ENCODE measurements at regions not wholly inside any gene's neighbourhood (a gene's known extent, or its start where the extent isn't known, plus 50 kb on each side); places are given as distances from the start of the nearest gene placed in this dataset.

DNA sequence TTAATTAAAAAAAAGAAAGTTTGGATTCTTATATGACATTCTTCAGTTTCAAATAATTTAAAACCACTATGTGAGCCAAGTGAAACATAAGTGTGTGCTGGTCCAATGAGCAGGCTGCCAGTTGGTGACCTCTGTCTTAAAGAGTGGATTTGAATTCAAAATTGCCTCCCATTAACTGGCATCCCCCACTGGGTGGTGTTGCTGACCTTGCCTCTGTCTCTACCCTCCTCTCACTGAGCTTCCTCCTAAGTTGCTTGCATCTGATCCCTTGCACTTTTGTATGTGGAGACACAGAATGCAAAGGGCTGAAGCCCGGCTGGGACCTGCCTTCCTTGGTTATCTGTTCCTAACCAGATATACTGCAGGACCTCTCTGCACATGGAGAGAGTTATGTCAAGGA is 160.6 kb downstream of the CYLD start:
- H3K27ac ChIP-seq, result no peak overlapping the region
- TF ChIP-seq, protein P1, sequence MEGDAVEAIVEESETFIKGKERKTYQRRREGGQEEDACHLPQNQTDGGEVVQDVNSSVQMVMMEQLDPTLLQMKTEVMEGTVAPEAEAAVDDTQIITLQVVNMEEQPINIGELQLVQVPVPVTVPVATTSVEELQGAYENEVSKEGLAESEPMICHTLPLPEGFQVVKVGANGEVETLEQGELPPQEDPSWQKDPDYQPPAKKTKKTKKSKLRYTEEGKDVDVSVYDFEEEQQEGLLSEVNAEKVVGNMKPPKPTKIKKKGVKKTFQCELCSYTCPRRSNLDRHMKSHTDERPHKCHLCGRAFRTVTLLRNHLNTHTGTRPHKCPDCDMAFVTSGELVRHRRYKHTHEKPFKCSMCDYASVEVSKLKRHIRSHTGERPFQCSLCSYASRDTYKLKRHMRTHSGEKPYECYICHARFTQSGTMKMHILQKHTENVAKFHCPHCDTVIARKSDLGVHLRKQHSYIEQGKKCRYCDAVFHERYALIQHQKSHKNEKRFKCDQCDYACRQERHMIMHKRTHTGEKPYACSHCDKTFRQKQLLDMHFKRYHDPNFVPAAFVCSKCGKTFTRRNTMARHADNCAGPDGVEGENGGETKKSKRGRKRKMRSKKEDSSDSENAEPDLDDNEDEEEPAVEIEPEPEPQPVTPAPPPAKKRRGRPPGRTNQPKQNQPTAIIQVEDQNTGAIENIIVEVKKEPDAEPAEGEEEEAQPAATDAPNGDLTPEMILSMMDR (IDR thresholded peaks at IDR 0.05), result no peak
- no peak for TF ChIP-seq ZFX (IDR thresholded peaks at IDR 0.05; ENCODE audit: borderline replicate concordance)

DNA sequence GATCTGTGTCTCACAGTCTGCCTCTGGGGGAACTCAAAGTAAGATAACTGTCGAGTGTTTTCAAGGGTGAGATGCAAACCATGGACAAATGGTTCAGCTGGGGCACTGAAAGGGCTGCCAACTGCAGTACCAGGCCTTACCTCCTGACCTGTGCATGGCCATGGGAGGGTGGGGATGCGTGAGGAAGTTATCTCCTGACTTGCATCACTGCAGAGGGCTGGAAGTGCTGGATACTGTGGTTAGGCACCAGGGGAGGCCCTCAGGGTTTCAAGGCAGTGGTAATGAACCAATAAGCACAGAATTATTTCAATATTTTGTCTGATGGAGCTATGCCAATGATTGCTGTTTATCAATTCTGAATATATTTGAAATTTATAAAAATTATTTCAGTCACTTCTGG is 159.2 kb downstream of the CYLD start:
- H3K27ac ChIP-seq, result no peak overlapping the region
- TF ChIP-seq ZFX (IDR thresholded peaks at IDR 0.05; ENCODE audit: borderline replicate concordance), result no peak
- TF ChIP-seq, protein P1 (IDR thresholded peaks at IDR 0.05), result no peak

DNA sequence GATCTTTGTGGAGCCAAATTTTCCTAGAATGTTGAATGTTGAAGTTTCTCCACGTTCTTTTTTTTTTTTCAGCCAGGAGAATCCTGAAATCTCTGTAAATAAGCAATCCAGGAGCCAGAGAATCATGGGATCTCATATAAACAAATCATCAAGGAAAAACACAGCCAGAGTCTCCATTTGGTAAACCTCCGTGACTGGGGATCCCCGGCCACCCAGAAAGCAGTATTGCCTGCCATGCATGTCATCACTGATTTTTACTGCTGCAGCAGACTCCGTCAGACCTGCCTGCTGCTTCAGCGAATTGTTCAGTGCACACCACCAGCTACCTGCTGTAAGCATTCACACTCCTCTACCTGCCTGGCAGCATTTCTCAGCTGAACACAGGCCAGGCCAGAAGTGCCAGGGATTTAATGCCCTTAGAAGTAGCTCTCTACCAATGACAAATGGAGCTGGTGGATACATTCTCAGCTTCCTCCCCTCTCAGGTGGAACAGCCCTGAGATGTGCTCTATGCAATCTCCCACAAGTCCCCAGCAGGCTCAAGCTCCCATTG is 158.6 kb downstream of the CYLD start:
- H3K27ac ChIP-seq, result no peak overlapping the region
- TF ChIP-seq ZFX (IDR thresholded peaks at IDR 0.05; ENCODE audit: borderline replicate concordance), result no peak
- TF ChIP-seq, protein P1 (IDR thresholded peaks at IDR 0.05), result no peak

DNA sequence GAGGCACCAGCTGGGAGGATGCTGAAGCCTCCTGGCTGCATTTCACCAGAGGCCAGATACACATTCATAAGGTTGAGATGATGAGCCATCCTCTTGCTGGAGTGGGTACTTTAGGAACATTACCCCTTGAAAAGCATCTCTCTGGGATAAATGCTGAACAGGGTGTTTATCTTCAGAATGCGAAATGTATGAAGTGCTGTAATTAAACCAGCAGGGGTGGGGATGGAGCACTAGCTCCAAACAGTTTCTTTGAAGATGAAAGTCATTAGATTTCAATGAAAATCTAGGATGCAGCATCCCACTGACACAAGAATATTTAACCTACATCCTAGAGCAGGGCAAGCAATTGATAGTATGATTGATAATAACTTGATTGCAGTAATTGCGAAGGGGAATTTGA is 158.1 kb downstream of the CYLD start:
- no peak for TF ChIP-seq ZFX (IDR thresholded peaks at IDR 0.05; ENCODE audit: borderline replicate concordance)
- TF ChIP-seq, protein P1 (IDR thresholded peaks at IDR 0.05), result no peak

DNA sequence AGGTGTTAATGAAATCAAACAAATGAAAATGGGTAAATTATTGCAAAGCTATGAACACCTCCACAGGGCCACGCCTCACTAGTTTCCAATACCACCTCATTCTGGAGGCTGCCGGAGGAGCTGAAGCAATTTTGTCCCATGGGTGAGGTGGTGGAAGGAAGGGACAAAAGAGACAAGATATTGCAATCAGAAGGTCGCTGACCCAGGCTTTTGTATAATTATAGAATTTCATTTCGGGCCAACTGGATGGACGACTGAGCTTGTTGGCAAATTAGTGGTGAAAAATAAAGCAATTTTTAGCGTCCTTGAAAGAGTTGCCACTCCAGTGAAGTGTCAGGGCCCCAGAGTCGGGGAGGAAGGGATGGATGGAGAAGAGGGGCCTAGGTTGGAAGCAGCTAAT is 147.9 kb downstream of the CYLD start:
- no peak overlapping the region for H3K27ac ChIP-seq
- no peak for TF ChIP-seq ZFX (IDR thresholded peaks at IDR 0.05; ENCODE audit: borderline replicate concordance)
- TF ChIP-seq, protein P1 (IDR thresholded peaks at IDR 0.05), result no peak

More for the DNA sequence above, 158.1 kb downstream of the CYLD start:
- no peak overlapping the region for H3K27ac ChIP-seq

DNA sequence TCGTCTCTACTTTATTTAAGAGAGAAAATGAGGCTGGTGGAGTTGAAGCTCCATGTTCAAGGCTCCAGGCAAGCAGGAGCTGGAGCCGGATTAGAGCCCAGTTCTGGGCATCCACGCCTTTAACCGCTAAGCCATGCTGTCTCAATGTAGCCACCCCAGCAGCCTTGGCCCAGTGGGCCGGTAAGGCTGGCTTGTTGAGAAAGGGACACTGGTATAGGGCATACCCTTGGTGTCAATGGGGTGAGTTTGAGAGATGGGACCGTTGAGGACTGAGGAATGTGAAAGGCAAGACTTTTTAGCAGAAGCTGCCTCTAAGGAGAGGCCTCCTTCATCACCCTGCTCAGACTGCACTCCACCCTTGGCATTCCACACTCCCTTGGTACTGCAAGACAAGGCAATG is 147.4 kb downstream of the CYLD start:
- TF ChIP-seq, protein P1 (IDR thresholded peaks at IDR 0.05), result no peak
- no peak for TF ChIP-seq ZFX (IDR thresholded peaks at IDR 0.05; ENCODE audit: borderline replicate concordance)
- no peak overlapping the region for H3K27ac ChIP-seq

DNA sequence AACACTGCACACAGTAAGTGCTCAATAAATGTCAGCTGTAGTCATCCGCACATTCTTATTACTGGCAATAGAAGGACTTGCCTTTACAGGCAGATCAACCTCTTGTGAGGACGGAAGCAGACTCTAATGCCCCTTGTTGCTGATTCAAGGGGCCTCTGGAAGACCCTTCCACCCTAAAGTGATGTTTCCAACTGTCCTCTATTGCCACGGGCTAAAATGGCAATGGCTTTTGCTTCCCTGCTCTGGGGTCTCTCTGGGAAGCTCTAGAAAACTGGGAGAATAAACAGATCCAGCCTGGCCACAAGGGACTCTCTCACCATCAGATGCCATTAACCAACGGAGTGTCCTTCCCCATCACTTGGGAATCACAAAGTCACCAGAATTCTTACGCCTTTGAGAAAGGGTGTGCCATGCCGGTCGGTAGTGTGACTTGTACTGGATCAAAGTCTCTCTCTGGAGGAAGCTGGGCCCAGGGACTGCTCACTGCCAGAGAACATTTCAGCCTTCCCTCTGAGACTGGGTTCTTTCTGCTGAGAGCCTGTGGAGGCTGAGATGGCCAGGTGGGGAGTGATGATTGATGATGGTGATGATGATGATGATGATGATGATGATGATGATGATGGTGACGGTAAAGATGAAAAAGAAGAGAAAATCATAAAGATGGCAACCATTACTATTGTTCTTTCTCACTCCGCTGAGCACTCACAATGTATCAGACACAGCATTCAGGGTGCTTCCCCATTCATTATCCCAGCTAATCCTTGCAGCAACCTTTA is 146.8 kb downstream of the CYLD start:
- no peak overlapping the region for H3K27ac ChIP-seq
- no peak for TF ChIP-seq ZFX (IDR thresholded peaks at IDR 0.05; ENCODE audit: borderline replicate concordance)
- TF ChIP-seq, protein P1 (IDR thresholded peaks at IDR 0.05), result no peak
